Stimulated activated CD8-positive, alpha-beta memory T cell treated with anti-CD3 and anti-CD28 coated beads, Interleukin-15, amount 100 ng/mL, for 1 hour (primary cell): ENCODE measurements at regions not wholly inside any gene's neighbourhood (a gene's known extent, or its start where the extent isn't known, plus 50 kb on each side); places are given as distances from the start of the nearest gene placed in this dataset.
"Not testable (repeated sequence)": the region's sequence is repeated elsewhere in the genome, so short reads cannot be mapped to it uniquely, and the experiment has no call there.

Source experiments
- DNase-seq: peaks from one replicate; pipeline ENCODE4 v3.0.0-alpha.2; 2020; ENCODE audit warnings: low read depth

DNA sequence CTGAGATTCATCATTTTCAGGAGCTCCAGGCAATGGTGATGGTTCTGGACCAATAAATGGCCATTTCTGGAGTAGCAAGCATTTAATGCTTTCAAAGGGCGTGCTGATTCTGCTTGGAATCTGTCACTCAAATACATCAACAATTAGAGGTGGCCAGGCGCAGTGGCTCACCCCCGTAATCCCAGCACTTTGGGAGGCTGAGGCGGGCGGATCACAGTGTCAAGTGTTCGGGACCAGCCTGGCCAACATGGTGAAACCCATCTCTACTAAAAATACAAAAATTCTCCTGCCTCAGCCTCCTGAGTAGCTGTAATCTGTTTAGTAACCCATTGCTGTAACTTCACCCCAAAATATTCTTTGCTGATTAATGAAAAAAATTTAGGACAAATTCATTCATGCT is 1574.2 kb downstream of the EFNB2 start:
- no peak for DNase-seq

DNA sequence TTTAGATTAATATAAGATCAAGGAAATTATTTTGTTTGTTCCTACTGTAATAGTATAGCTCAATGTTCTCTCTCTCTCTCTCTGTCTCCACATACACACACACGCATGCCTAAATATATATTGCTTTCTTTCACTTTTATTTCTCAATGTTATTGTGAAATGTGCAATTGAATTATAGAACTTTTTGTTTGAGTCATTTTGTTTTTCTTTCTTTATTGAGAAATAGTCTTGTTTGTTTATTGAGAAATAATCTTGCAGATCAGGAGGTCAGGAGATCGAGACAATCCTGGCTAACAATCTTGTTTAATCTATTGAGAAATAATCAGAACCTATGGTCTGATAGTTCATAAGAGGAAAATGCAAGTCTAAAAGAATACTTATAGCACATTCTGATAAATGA is 1581.3 kb downstream of the EFNB2 start:
- no peak for DNase-seq

DNA sequence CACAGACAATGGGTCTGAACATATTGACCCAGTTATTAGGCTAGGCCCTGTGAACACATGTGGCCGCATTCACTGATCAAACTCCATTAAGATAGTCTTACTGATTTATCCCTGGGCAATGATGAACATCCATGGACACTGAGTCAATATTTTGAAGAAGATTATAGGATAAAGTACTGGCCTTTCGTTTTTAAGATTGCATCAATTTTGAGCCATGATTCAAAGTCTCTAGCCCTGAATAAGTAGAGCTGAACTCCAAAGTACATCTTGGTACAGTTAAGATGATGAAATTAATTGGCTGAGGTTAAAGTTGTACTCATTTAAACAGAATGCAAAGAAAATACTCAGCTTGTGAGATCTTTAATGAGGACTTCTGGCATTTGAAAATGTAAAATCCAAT is 1581.9 kb downstream of the EFNB2 start:
- DNase-seq = no peak

DNA sequence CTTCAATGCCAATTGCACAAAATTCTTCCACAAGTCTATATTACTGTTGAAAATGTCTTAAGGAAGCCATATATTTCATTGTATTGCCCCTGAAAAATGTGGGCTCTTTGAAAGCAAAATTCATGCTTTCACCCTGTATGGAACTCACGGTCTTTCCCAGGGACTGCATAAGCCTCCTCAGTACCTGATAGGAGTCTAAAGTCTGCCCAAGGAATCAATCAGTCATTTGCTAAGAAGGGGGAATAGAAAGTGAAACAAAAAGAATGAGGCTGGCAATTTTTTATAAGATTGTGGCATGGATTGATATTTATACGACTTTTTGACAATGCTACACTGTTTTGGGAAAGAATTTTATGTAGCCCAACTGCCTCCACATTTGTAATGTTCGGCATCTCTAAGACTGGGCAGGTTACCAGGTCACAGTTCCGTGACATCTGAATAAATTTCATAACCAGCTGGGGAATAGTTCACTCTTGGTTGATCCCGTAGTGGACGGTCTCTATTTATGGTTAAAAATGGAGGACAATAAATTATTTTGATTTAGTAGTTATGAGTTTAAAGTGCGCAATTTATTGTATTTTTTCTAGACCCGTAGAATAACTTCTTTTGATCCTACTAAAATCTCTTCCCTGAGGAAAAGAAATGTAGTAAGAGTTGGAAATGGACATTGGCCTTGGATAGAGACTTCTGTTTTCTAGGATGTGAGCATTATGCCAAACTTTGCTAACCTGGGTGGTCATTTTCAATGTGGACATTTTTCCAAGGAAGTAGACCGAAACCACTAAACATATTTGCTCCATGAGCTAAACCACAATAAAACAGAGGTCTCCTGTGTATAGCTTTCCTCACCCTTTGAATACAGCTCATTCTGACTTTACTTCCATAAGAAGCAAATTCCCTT is 1585.4 kb downstream of the EFNB2 start:
- DNase-seq = no peak

DNA sequence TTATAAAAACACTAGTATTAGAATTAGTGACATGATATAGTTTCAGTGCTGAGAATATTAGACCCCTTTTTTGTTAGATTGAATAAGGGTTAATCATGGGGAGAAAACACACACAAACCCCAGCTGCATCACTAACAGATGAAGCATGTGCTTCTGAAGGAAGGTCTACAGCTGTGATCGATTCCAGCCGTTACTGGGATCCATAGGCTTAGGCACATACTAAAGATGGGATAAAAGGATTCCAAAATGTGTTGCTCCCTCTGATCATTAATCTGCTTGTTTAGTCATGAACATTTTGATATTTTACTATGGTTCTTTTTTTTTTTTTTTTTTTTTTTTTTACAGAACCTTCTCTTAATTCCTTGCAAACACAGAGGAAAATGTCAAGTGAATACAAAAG is 1591.3 kb downstream of the EFNB2 start:
- no peak for DNase-seq

DNA sequence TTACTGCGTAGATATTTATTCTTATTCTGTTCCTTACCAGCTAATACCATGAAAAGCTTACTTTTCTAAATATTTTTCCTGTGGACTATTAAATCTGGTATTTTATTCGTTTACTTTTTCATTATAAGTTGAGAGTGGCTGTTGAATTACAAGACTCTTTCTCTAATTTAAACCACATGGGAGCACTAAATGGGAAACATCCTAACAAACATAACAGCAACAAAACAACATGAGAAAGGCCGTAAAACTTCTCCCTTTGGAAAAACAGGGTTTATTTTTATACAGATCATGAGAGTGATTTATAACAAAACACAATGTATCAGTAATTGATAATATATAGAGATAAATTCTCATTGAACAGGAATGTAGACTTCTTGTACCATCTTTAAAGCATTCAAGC is 1592.1 kb downstream of the EFNB2 start:
- no peak for DNase-seq

DNA sequence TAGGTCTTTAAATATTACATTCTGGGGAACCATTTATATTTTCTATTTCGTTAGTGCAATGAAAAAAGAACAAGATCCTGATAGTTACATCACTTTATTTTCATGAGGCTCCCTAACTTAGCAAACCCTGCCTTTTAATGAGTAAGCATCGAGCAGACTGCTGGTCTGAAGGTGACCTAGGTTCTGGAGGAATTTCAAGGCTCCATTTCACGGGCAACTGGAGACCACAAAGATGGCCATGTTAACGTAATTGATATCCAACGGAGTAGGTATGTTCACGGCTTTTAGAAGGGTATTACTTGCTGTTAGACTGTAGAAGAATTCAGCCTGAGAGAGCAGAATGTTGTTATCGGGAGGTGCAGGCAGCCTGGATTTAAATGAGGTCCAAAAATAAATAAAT is 1597.6 kb downstream of the EFNB2 start:
- no peak for DNase-seq

DNA sequence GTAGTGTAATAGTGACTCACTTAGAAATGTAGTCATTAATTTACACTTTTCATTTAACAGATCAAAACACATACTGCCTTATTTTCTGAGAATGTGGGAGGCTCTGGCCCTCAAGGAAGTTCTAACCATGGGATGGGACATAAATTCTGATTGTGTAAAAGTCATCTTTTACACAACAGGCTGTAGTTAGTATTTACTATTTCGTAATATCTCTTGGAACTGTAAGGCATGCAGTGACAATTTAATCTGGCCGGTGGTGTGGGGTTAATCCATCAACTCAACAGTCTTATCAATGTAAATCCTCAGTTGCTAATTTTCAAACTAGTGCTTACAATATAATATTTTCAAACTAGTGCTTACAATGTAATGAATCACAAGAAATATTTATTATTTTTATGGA is 1599.2 kb downstream of the EFNB2 start:
- DNase-seq = no peak

DNA sequence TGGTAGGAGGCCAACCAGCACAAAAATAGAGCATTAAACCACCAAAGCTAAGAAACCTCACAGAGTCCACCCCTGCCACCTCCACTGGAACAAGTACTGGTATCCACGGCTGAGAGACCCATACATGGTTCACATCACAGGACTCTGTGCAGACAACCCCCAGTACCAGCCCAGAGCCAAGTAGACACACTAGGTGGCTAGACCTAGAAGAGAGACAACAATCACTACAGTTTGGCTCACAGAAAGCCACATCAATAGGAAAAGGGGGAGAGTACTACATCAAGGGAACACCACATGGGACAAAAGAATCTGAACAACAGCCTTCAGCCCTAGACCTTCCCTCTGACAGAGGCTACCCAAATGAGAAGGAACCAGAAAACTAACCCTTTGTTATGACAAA is 1614.9 kb downstream of the EFNB2 start:
- DNase-seq = not testable (repeated sequence)

DNA sequence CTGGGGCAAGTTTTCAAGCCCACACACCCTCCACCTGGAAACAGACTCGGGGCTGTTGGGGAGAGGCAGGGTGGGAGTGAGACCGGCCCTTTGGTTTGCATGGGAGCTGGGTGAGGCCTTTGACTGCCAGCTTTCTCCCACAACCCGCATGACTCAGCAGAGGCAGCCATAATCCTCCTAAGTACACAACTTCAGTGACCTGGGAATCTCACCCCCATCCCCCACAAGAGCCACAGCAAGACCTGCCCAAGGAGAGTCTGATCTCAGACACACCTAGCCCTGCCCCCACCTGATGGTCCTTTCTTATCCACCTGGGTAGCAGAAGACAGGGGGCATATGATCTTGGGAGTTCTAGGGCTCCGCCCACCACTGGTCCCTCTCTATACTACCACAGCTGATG is 1615.4 kb downstream of the EFNB2 start:
- no peak for DNase-seq

DNA sequence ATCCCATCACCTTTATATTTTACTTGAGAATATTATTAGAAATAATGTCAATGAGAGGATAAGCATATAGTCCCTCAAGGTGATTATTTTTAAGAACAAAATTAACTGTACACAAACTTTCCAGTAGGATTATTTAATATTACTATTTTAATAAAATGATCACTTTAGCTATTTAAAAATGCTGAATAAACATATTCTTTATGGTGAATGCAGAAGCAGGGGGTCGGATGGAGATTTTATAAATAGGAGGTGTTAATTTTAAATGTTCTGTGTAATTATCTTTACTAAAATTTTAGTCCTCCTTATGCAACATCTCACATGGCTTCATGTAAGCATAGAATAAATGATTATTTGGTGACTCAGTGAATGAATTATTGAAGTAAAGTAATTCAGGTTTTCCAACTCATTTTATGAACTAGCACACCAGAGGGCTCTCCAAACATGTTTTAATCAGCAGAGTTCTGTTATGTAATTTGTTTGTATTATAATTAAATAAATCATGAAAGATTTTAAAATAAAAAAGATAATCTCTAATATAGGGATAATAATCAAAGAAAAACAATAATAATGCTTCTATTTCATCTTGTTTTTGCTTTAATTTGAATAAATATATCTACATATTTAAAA is 1635.2 kb downstream of the EFNB2 start:
- DNase-seq = no peak

DNA sequence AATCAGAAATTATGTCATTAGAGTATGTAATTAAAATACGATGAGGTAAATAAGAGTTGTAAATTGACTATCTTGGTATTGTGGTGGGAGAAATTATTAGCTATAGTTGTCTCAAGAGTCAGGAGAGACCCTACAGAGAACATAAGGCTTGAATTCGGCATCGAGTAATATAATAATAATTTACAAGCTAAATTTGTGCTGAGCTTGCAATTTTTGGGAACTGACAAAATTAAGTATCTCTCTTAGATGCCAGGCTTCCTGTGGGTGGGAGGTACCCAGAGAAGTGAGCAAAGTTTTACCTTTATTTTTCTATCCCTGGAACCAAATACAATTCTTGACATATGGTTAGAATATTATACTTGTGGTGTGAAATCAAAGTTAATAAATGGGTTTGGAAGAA is 1637.0 kb downstream of the EFNB2 start:
- no peak for DNase-seq

DNA sequence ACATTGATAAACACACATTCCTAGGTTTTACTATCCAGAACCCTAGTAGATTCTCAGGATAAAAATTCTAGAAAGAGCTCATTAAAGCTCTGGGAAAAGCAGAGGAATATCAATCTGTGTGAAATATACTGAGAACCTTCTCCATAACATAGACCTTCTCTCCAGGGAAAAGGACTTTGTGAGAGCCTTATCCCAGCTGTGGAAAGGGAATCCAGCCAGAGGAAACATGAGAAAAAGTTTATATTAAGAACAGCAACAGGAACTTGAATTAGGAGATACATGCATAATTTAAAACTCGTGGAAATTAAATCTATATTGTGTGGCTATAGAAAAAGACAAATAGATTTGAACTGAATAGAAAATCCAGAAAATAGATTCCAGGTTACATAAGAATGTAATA is 1639.9 kb downstream of the EFNB2 start:
- no peak for DNase-seq

DNA sequence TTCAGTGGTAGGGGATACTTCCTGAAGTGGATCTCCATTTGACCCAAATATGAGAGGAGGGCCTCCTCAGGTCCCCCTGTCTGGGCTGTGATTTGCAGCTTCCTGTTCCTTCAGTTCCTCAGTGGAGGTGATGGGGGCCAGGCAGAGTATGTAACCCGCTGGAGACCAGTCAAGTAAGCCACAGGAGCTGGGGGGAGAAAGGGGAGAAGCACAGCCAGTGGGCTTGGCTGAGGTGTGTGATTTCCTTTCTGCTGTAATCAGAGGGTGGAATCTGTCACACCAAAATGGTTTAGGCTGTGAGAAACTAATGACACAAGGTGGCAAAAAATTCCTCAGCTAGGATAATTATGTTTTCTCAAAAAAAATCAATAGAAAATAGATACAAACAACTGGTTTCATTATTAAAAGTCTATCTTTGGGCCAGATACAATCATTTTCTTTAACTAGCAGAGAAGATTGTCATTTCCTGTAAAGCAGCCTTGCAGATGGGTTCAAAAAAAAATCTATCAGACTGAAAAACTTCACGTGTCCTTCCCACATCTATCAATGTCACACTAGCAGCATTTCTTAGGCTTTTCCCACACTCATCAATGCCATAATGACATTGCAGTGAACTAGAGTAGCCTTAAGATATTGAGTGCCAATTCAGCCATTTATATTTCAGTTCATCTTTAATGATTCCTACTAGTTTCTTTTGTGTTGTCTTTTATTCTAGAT is 1660.3 kb downstream of the EFNB2 start:
- DNase-seq = no peak

DNA sequence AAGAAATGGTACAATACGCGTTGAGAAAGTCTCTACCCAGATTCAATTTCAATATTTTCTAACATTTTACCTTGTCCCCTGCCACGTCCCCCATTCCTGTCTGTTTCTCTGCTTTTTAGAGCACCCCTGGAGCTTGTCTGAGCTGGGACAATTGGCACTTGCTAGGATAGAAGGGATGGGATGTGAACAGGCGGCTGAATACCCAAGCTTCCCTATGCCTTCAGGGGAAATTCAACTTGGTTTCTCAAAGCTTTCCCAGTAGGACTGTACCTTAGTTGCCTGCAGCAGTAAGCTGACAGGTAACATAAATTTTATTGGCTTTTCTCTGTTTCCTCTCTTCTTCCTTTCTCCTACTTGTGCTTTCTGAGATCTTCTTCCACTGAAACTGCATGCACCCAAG is 1663.3 kb downstream of the EFNB2 start:
- DNase-seq = no peak

DNA sequence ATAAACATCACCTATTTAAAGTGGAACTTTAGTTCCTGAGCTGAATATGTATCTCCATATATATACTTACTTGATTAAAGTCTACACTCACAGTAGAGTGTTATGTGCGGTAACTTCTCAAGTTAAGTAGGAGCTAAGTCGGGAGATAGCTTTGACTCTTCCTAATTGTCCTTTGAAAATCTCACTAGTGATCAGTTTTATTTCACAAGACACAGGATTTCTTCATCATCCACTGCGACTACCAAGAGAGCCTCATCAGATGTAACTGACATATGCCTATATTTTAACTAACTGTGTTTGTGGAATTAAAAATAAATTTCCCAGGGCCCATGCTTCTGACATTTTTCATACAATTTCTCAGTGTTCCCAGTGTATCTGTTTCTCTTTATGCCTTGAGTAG is 1664.0 kb downstream of the EFNB2 start:
- DNase-seq = no peak

DNA sequence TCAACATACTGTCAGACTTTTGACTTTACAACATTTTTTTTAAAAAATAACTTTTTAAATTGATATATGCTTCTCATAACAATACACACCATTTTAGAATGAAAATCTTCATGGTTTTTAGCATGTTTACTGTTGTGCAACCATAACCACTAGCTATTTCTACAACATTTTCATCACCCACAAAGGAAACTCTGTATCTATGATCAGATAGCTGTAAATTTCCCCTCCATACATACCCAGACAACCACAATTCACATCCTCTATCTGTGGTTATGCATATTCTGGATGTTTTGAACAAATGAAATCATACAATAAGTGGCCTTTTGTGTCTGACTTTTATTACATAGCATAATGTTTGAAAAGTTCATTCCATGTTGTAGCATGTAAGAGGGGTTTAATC is 1666.0 kb downstream of the EFNB2 start:
- no peak for DNase-seq

DNA sequence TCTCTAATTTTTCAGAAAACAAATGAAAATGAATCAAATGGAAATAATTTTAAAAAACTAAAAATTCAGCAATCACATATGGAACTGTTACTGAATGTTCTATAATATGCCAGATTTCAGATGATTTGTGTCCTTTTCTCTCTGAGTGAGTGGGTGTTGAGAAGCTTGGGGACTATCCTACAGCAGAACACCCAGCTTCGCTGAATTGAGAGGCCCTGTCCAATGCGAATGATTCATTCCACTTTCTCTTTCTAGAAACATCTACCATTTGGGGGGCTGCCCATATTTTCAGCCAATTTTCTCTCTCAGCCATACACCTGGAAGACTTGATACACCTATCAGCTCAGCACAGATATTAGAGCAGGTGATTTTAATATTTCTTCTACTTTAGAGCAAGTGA is 1666.7 kb downstream of the EFNB2 start:
- no peak for DNase-seq

DNA sequence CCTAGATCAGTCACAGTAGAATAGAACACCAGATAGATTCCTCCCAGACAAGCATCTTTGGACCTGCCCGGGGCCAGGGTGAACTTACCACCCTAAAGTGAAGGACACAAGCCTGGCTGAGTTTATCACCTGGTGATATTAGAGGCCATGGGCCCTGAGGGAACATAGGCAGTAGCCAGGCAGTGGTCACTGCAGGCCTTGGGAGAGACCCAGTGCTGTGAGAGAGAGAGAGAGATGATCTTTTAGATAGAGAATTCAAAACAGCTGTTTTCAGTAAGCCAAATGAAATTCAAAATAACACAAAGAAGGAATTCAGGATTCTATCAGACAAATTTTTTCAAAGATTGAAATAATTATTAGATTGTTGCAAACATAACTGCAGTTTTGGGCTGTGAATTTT is 1679.9 kb downstream of the EFNB2 start:
- DNase-seq = no peak

DNA sequence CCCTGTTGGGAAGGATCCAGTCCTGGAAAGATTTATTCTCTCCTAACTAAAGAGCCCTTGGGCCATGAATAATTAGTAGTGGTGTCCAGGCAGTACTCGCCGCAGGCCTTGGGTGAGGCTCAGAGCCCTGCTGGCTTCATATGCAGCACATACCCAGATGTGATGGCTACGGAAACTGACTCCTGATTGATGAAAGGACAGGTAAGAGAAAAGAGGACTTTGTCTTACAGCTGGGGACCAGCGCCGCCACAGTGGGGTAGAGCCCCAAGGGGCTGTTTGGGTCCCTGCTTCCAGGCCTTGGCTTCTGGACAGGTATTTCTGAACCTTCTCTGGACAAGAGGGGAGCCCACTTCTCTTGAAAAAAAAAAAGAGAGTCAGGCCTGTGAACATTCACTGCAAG is 1680.8 kb downstream of the EFNB2 start:
- no peak for DNase-seq

DNA sequence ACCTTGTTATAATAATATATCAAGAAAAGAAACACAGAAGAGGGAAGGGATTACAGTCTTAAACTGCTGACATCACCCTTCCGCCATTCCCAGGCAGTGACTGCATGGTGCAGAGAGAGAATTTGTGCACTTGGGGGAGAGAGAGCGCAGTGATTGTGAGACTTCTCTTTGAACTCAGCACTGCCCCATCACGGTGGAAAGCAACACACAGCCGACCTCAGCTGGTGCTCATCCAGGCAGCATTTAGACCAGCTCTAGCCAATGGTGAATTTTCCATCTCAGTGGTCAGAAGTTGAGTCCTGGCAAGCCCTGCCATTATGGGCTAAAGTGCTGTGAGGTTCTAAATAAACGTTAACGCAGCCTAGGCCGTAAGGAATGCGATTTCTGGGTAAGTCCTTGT is 1681.5 kb downstream of the EFNB2 start:
- no peak for DNase-seq

DNA sequence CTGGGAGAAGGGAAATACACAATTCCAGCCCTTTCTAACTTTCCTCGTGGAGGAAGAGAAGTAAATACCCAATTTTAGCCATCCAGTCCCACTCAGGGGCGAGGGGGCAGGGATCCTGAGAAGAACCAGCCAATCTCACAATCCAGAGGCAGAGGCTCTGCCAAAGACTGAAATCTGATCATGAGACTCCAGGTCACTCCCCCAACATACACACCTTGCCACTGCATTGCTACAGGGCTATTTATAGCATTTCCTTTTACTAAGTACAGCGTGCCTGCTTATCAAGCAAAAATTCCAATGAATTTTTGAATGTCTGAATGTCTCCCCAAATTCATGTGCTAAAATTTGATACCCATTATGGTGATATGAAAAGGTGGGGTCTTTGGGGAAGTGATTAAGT is 1687.5 kb downstream of the EFNB2 start:
- DNase-seq = no peak

DNA sequence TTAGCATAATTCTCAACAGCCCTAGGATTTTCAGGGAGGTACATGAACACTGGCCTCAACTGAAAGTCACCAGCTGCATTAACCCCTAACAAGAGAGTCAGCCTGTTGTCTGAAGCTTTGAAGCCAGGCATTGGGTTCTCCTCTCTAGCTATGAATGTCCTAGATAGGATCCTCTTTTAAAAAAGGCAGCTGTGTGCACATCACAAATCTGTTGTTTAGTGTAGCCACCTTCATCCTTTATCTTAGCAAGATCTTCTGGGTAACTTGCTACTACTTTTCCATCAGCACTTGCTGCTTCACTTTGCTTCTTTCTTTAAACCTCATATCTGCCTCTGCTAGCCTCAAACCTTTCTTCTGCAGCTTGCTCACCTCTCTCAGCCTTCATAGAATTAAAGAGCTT is 1692.1 kb downstream of the EFNB2 start:
- DNase-seq = no peak
